ENCODE measurements at regions not wholly inside any gene's neighbourhood (a gene's known extent, or its start where the extent isn't known, plus 50 kb on each side); places are given as distances from the start of the nearest gene placed in this dataset.

DNA sequence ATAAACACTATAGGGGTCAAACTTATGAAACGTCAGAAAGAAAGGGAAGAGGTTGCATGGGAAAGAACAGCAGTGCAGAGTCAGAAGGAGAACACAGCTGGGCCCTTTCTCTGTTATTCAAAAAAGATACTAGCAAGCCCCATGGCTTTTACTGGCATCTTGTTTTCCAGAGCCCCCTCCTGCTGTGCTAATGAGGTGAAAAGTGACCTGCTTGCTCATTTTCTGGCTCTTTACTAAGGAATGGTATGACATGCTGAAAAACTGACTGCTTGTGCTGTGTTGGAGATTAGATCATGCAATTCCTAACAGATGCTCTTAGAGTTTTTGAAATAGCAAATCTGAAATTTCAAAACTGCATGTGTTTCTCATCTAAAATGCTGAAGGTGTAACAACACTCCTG lies 541.6 kb upstream of the ALCAM start:
- TF ChIP-seq, protein P1, sequence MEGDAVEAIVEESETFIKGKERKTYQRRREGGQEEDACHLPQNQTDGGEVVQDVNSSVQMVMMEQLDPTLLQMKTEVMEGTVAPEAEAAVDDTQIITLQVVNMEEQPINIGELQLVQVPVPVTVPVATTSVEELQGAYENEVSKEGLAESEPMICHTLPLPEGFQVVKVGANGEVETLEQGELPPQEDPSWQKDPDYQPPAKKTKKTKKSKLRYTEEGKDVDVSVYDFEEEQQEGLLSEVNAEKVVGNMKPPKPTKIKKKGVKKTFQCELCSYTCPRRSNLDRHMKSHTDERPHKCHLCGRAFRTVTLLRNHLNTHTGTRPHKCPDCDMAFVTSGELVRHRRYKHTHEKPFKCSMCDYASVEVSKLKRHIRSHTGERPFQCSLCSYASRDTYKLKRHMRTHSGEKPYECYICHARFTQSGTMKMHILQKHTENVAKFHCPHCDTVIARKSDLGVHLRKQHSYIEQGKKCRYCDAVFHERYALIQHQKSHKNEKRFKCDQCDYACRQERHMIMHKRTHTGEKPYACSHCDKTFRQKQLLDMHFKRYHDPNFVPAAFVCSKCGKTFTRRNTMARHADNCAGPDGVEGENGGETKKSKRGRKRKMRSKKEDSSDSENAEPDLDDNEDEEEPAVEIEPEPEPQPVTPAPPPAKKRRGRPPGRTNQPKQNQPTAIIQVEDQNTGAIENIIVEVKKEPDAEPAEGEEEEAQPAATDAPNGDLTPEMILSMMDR (IDR thresholded peaks at IDR 0.05), result no peak
- no peak for TF ChIP-seq POLR2A (IDR thresholded peaks at IDR 0.05)
